SH-SY5Y (cell line): ENCODE measurements at regions not wholly inside any gene's neighbourhood (a gene's known extent, or its start where the extent isn't known, plus 50 kb on each side); places are given as distances from the start of the nearest gene placed in this dataset.

Experiments
- GATA2 ChIP-seq: IDR thresholded peaks from 2 replicates; pipeline ENCODE4 v1.6.1; 2011; ENCODE audit warnings: mild to moderate bottlenecking, low read depth, low read length
- GATA3 ChIP-seq: IDR thresholded peaks from 2 replicates; pipeline ENCODE4 v1.6.1; 2011; ENCODE audit warnings: low read depth, mild to moderate bottlenecking, low read length, moderate library complexity

- TF ChIP-seq GATA2 = no peak
- TF ChIP-seq GATA3 = no peak
These were observed 91.5 kb downstream of the FAS start for GRCh38 chr10:89082086-89082485.
